ENCODE measurements at regions not wholly inside any gene's neighbourhood (a gene's known extent, or its start where the extent isn't known, plus 50 kb on each side); places are given as distances from the start of the nearest gene placed in this dataset.

GRCh38 chr11:29786092-29786491, 230.7 kb downstream of the KCNA4 start:
- Mint-ChIP-seq H3K4me1 (peaks cover 13% of the 10 kb centered on the region), H3K9me3 (peaks cover 5% of the 10 kb centered on the region), H3K4me3 (no peak overlapping the region), H3K27me3 (ENCODE audit: low read depth) (no peaks in the 10 kb centered on the region), H3K36me3 (ENCODE audit: low read depth) (no peaks in the 10 kb centered on the region), H3K27ac (ENCODE audit: unreplicated experiment) (no peak overlapping the region)
- DNase-seq (ENCODE audit: low read depth, low spot score) = no peak
- no peak for TF ChIP-seq CTCF (conservative IDR thresholded peaks at IDR 0.05)

- Mint-ChIP-seq H3K9me3 (no peaks in the 10 kb centered on the region), H3K27me3 (ENCODE audit: low read depth) (no peaks in the 10 kb centered on the region), H3K36me3 (ENCODE audit: low read depth) (no peaks in the 10 kb centered on the region), H3K27ac (ENCODE audit: unreplicated experiment) (no peak overlapping the region), H3K4me3 (no peak overlapping the region), H3K4me1 (peaks cover 23% of the 10 kb centered on the region)
- DNase-seq (ENCODE audit: low read depth, low spot score) = no peak
- no peak for TF ChIP-seq CTCF (conservative IDR thresholded peaks at IDR 0.05)
Observed at GRCh38 chr11:29783506-29783905, 233.3 kb downstream of the KCNA4 start.

GRCh38 chr11:29782447-29782846, 234.4 kb downstream of the KCNA4 start:
- no peak for TF ChIP-seq CTCF (conservative IDR thresholded peaks at IDR 0.05)
- Mint-ChIP-seq H3K36me3 (ENCODE audit: low read depth) (no peaks in the 10 kb centered on the region), H3K27me3 (ENCODE audit: low read depth) (no peaks in the 10 kb centered on the region), H3K27ac (ENCODE audit: unreplicated experiment) (no peak overlapping the region), H3K4me3 (no peak overlapping the region), H3K9me3 (peaks cover under 1% of the 10 kb centered on the region), H3K4me1 (peaks cover 23% of the 10 kb centered on the region)
- no peak for DNase-seq (ENCODE audit: low read depth, low spot score)

- TF ChIP-seq CTCF (conservative IDR thresholded peaks at IDR 0.05) = no peak
- Mint-ChIP-seq H3K4me1 (peaks cover 23% of the 10 kb centered on the region), H3K36me3 (ENCODE audit: low read depth) (no peaks in the 10 kb centered on the region), H3K9me3 (peaks cover 4% of the 10 kb centered on the region), H3K4me3 (no peak overlapping the region), H3K27me3 (ENCODE audit: low read depth) (no peaks in the 10 kb centered on the region), H3K27ac (ENCODE audit: unreplicated experiment) (no peak overlapping the region)
- no peak for DNase-seq (ENCODE audit: low read depth, low spot score)
Observed at GRCh38 chr11:29781268-29781667, 235.6 kb downstream of the KCNA4 start.

- Mint-ChIP-seq H3K27ac (ENCODE audit: unreplicated experiment) (no peak overlapping the region), H3K36me3 (ENCODE audit: low read depth) (no peaks in the 10 kb centered on the region), H3K9me3 (peaks cover 4% of the 10 kb centered on the region), H3K4me3 (no peak overlapping the region), H3K4me1 (peaks cover 23% of the 10 kb centered on the region), H3K27me3 (ENCODE audit: low read depth) (no peaks in the 10 kb centered on the region)
- no peak for TF ChIP-seq CTCF (conservative IDR thresholded peaks at IDR 0.05)
- no peak for DNase-seq (ENCODE audit: low read depth, low spot score)
Observed at GRCh38 chr11:29780756-29781155, 236.1 kb downstream of the KCNA4 start.
